Astrocyte of the cerebellum (primary cell): ENCODE measurements at regions not wholly inside any gene's neighbourhood (a gene's known extent, or its start where the extent isn't known, plus 50 kb on each side); places are given as distances from the start of the nearest gene placed in this dataset.

Experiments used
- DNase-seq: peaks from one replicate; pipeline ENCODE4 v3.0.0-alpha.2; 2011; ENCODE audit warnings: low read depth
- H3K4me3 ChIP-seq: 2 replicates; pipeline ENCODE4 v1.5.1; 2011; ENCODE audit warnings: mild to moderate bottlenecking, low read depth, low read length, moderate library complexity
- in situ Hi-C: cut with HindIII; loops from 2 replicates; pipeline ENCODE4 v1.10.0; 2017; ENCODE audit warnings: low sequenced_read_pairs
- TF ChIP-seq, protein P1 (sequence below): IDR thresholded peaks from 2 replicates; pipeline ENCODE4 v1.5.1; 2012; ENCODE audit warnings: low read length, low read depth, moderate library complexity, mild to moderate bottlenecking; ENCODE audit errors: missing control alignments

GRCh38 chr3:177249203-177249602 lies 51.9 kb upstream of the TBL1XR1 start:
- TF ChIP-seq, protein P1, sequence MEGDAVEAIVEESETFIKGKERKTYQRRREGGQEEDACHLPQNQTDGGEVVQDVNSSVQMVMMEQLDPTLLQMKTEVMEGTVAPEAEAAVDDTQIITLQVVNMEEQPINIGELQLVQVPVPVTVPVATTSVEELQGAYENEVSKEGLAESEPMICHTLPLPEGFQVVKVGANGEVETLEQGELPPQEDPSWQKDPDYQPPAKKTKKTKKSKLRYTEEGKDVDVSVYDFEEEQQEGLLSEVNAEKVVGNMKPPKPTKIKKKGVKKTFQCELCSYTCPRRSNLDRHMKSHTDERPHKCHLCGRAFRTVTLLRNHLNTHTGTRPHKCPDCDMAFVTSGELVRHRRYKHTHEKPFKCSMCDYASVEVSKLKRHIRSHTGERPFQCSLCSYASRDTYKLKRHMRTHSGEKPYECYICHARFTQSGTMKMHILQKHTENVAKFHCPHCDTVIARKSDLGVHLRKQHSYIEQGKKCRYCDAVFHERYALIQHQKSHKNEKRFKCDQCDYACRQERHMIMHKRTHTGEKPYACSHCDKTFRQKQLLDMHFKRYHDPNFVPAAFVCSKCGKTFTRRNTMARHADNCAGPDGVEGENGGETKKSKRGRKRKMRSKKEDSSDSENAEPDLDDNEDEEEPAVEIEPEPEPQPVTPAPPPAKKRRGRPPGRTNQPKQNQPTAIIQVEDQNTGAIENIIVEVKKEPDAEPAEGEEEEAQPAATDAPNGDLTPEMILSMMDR = no peak
- DNase-seq = no peak
- no peak overlapping the region for H3K4me3 ChIP-seq
- in situ Hi-C loops = no loop called here

DNA sequence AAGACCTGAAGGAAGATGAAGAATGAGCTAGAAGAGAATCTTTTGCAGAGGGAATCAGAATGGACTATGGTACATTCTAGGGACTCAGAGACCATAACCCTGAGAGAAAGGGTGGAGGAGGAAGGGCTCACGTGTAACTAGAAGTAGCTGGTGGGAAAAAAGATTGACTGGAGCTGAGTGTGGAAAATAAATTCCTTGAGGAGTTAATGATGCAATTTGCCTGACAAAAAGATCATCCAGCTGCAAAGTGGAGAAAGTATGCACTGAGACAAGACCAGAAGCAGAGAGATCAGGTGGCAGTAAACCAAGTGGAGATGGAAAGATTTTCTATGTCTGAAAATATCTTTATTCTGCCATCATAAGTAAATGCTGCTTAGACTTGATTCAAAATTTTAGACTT lies 52.9 kb upstream of the TBL1XR1 start:
- in situ Hi-C loops = no loop called here
- no peak for DNase-seq
- TF ChIP-seq, protein P1 = no peak
- no peak overlapping the region for H3K4me3 ChIP-seq

- in situ Hi-C loops = no loop called here
- H3K4me3 ChIP-seq = no peak overlapping the region
- TF ChIP-seq, protein P1 = no peak
- DNase-seq = no peak
These were observed 54.5 kb upstream of the TBL1XR1 start for GRCh38 chr3:177251755-177252154.

DNA sequence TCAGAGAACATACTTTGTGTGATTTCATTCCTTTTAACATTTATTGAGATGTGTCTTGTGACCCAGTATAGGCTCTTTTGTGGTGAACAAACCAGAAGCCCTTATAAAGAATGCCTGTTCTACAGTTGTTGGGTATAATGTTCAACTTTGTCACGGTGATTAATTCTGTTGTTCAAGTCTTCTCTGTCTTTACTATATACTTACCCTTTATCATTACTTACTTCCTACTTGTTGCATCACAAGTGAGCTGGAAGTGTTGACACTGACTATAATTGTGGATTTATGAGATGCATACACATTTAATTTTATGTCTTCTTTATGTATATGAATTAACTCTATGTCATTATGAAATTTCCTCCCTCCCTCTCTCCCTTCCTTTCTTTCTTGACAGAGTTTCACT lies 59.7 kb upstream of the TBL1XR1 start:
- TF ChIP-seq, protein P1 = no peak
- H3K4me3 ChIP-seq = no peak overlapping the region
- no peak for DNase-seq
- in situ Hi-C loops = no loop called here

DNA sequence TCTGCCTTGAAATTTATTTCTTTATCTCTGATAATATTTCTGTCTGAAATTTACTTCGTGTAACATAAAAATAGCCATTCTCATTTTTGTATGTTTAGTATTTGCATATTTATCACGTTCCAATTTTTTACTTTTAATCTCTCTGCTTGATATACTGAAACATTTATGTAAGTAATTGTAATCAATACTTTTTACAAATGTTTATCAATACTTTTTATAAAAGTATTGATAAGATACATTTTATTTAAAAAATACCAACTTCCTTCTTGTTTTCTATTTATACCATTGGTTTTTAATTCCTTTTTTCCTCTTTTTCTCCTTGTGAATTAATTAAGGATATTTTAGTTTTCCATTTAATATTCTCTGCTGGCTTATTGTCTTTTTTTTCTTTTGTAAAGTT lies 60.3 kb upstream of the TBL1XR1 start:
- in situ Hi-C loops = no loop called here
- TF ChIP-seq, protein P1 = no peak
- no peak for DNase-seq
- H3K4me3 ChIP-seq = no peak overlapping the region

- TF ChIP-seq, protein P1 = no peak
- in situ Hi-C loops = no loop called here
- DNase-seq = no peak
- H3K4me3 ChIP-seq = no peak overlapping the region
These were observed 65.1 kb upstream of the TBL1XR1 start for GRCh38 chr3:177262396-177262795.
